Breast epithelium (tissue), 4 donors: ENCODE measurements at regions not wholly inside any gene's neighbourhood (a gene's known extent, or its start where the extent isn't known, plus 50 kb on each side); places are given as distances from the start of the nearest gene placed in this dataset.

Source experiments
- DNase-seq, 2 donors: peaks; one replicate each; pipeline ENCODE4 v3.0.0-alpha.2; 2019; ENCODE audit warnings: low spot score in 2 of 2
- H3K27ac ChIP-seq, 2 donors: fragments of 200-600 bp; sonication (generic) in 1 of 2; one replicate each; pipeline ENCODE4 v1.5.1; 2016 to 2019; ENCODE audit warnings: mild to moderate bottlenecking in 1 of 2
- H3K27me3 ChIP-seq, 2 donors: fragments of 200-600 bp; sonication (generic) in 1 of 2; one replicate each; pipeline versions ENCODE4 v1.5.1 to v1.6.0; 2017 to 2019; ENCODE audit warnings: control low read depth in 1 of 2, mild to moderate bottlenecking in 1 of 2
- H3K36me3 ChIP-seq: fragments of 200-600 bp; one replicate; pipeline ENCODE4 v1.5.1; 2019
- H3K4me1 ChIP-seq, 2 donors: fragments of 200-600 bp; sonication (generic); one replicate each; pipeline ENCODE4 v1.5.1; 2016 to 2019; ENCODE audit warnings: control low read depth in 1 of 2
- H3K4me3 ChIP-seq, 3 donors: fragments of 200-600 bp; sonication (generic); 1 replicate in 2 of 3; 2 replicates in 1 of 3; pipeline ENCODE4 v1.5.1; 2016 to 2019; ENCODE audit warnings: mild to moderate bottlenecking in 3 of 3, moderate library complexity in 2 of 3
- H3K9me3 ChIP-seq, 2 donors: fragments of 200-600 bp; sonication (generic) in 1 of 2; one replicate each; pipeline ENCODE4 v1.5.1; 2016 to 2019; ENCODE audit warnings: control low read depth in 1 of 2
- POLR2A ChIP-seq: fragments of 450-650 bp; IDR thresholded peaks from one replicate; pipeline ENCODE4 v1.6.1; 2016; ENCODE audit warnings: antibody characterized with exemption, mild to moderate bottlenecking, moderate library complexity
- POLR2AphosphoS5 ChIP-seq, 3 donors: sonication (generic); formaldehyde crosslinking; IDR thresholded peaks; one replicate each; pipeline ENCODE4 v1.6.1; 2017; ENCODE audit warnings: antibody characterized with exemption in 3 of 3
- intact Hi-C: fragments of 100-400 bp; cut with DNase I; formaldehyde crosslinking; loops from one replicate; pipeline ENCODE4 v1.15.1; 2023; ENCODE audit warnings: low total_unique reads
- TF ChIP-seq, protein P1 (sequence below), 3 donors: fragments of 450-650 bp; IDR thresholded peaks; one replicate each; pipeline ENCODE4 v1.5.1; 2016 to 2017; ENCODE audit warnings: antibody characterized with exemption in 3 of 3, mild to moderate bottlenecking in 3 of 3, moderate library complexity in 3 of 3

DNA sequence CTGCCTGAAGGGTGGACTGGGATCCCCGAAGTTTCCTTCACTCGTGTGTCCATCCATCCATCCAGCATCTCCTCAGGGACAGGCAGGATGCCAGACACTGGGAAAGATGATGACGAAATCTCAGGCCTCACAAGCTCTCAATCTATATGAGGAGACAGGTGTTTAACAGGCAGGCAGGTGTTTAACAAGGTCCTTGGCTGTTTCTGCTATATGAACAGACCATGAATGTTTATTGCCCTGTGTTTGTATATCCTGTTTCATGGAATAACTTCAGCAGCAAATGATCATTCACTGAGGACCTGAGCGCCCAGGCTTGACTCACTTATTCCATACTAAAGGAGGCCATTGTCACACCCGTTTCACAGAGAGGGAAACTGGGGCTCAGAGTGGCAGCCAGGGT, 685.8 kb upstream of the HS6ST1 start:
- Histone ChIP-seq H3K36me3 (no peaks in the 10 kb centered on the region), H3K4me3 (no peak overlapping the region), H3K27me3 (no peaks in the 10 kb centered on the region), H3K27ac (no peak overlapping the region), H3K4me1 (no peaks in the 10 kb centered on the region), H3K9me3 (no peaks in the 10 kb centered on the region)
- TF ChIP-seq POLR2AphosphoS5 (IDR thresholded peaks at IDR 0.05) (no peak), POLR2A (no peak)
- TF ChIP-seq, protein P1, sequence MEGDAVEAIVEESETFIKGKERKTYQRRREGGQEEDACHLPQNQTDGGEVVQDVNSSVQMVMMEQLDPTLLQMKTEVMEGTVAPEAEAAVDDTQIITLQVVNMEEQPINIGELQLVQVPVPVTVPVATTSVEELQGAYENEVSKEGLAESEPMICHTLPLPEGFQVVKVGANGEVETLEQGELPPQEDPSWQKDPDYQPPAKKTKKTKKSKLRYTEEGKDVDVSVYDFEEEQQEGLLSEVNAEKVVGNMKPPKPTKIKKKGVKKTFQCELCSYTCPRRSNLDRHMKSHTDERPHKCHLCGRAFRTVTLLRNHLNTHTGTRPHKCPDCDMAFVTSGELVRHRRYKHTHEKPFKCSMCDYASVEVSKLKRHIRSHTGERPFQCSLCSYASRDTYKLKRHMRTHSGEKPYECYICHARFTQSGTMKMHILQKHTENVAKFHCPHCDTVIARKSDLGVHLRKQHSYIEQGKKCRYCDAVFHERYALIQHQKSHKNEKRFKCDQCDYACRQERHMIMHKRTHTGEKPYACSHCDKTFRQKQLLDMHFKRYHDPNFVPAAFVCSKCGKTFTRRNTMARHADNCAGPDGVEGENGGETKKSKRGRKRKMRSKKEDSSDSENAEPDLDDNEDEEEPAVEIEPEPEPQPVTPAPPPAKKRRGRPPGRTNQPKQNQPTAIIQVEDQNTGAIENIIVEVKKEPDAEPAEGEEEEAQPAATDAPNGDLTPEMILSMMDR (IDR thresholded peaks at IDR 0.05) = no peak
- intact Hi-C loops = no loop called here
- no peak for DNase-seq

DNA sequence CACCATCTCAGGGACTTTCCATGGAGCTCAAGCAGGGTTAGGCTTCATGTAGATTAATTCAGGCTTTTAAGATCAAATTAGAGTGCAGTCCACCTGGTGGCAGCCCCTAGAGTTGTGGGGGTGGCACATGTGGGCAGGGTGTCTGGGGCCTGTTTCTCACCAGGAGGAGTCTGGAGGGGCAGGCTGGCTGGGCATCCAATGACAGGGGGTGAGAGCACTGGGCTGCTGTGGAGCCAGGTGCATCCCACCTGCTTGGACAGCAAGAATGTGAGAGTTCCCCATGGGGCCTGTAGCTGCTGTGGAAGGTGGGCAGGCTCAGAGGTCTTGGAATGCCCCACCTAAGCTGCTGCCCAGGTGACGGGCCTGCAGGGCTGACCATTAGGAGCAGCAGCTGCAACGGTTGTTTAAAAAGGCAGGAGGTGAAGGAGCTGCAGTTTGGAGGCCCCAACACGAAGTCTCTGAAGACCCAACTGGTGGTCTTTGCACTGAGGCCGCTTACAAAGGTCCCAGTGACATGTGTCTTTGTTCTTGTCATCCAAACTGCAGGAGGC, 686.3 kb upstream of the HS6ST1 start:
- Histone ChIP-seq H3K27ac (no peak overlapping the region), H3K4me3 (no peak overlapping the region), H3K4me1 (no peaks in the 10 kb centered on the region), H3K9me3 (no peaks in the 10 kb centered on the region), H3K27me3 (no peaks in the 10 kb centered on the region), H3K36me3 (no peaks in the 10 kb centered on the region)
- no peak for DNase-seq
- intact Hi-C loops = no loop called here
- TF ChIP-seq, protein P1 (IDR thresholded peaks at IDR 0.05) = no peak
- no peak for TF ChIP-seq POLR2A
- no peak for TF ChIP-seq POLR2AphosphoS5 (IDR thresholded peaks at IDR 0.05)

DNA sequence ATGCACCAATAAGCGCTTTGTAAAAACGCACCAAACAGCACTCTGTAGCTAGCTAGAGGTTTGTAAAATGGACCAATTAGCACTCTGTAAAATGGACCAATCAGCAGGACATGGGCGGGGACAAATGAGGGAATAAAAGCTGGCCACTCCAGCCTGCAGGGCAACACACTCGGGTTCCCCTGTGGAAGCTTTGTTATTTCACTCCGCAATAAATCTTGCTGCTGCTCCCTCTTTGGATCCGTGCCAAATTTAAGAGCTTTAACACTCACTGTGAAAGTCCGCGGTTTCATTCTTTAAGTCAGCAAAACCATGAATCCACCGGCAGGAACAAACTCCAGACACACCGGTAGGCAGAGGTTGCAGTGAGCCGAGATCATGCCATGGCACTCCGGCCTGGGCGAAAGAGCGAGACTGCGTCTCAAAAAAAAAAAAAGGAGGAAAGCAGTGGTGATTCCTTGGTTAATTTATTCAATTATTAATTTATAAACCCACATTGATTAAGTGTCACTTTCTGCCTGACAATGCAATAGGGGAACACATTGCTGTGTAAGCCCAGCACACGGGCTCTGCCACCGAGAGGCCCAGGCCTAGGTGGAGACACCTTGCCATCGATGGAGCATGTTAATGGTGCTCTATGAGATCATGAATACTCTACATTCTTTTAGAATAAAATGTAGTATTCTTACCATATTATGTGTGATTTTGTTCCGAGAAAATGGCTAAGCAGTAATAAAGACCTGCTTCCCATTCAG, 687.6 kb upstream of the HS6ST1 start:
- no peaks in the 10 kb centered on the region for H3K9me3 ChIP-seq
- no peak overlapping the region for H3K4me3 ChIP-seq
- intact Hi-C loops = no loop called here
- no peaks in the 10 kb centered on the region for H3K4me1 ChIP-seq
- H3K27ac ChIP-seq = no peak overlapping the region
- no peak for DNase-seq
- no peaks in the 10 kb centered on the region for H3K27me3 ChIP-seq
- H3K36me3 ChIP-seq = no peaks in the 10 kb centered on the region
- TF ChIP-seq POLR2A = no peak
- TF ChIP-seq POLR2AphosphoS5 (IDR thresholded peaks at IDR 0.05) = no peak
- TF ChIP-seq, protein P1 (IDR thresholded peaks at IDR 0.05) = no peak

DNA sequence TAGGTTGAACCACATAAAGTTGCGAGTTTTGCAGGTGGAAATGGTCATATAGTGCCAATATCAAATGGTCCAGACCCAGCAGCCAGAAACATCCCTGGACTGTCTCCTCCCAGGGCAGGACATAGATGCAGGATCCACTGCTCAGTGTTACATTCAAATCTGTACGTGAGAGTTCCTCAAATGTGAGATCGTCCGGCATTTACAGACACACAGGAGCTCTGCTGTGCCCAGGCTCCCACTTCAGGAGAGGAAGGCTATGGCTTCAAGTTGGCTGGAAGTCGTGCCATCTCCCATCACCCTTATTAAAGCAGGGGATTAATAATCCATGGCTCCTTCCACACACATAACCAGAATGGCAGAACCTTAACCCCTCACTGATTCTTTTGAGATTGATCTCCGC, 688.2 kb upstream of the HS6ST1 start:
- H3K36me3 ChIP-seq = no peaks in the 10 kb centered on the region
- no peak overlapping the region for H3K4me3 ChIP-seq
- intact Hi-C loops = no loop called here
- no peaks in the 10 kb centered on the region for H3K4me1 ChIP-seq
- no peaks in the 10 kb centered on the region for H3K27me3 ChIP-seq
- no peak for DNase-seq
- no peak overlapping the region for H3K27ac ChIP-seq
- TF ChIP-seq POLR2A (no peak), POLR2AphosphoS5 (IDR thresholded peaks at IDR 0.05) (no peak)
- no peaks in the 10 kb centered on the region for H3K9me3 ChIP-seq

DNA sequence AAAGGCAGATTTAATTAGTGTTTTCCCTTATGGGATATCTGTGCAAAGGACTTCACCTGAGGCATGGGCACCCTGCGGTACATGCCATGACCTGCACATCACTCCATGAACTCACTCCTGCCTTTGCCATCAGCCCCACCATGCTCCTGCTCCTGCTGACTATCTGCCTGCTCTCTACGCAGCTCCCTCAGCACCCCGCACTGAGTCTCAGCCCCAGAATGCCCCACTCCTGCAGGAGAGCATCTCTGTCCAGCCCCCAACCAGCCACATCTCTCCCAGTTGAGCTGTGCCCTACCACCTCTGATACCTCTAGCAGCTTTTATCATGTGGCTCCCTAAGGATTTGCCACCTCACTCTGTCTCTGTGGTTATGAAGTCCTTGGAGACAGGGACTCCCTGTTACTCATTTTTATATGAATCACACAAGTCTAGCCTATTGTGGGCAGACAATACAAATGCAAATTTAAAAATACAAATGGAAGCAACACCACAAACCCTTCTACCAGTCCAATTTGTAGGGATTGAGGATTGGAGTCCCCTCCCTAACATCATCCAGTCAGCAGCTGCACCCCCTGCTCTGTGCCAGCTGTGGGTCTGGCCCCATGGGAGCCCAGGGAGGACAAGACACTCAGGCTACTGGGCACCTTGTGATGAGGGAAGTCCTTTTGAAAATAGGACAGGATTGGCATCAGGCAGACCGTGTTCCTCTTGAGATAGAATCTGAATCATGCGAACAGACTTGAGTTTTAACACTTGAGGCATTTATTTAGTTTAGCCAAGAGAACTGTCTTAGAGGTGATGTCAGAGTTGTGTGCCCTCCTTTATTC, 689.6 kb upstream of the HS6ST1 start:
- Histone ChIP-seq H3K36me3 (no peaks in the 10 kb centered on the region), H3K4me1 (no peaks in the 10 kb centered on the region), H3K27me3 (no peaks in the 10 kb centered on the region), H3K4me3 (no peak overlapping the region), H3K9me3 (no peaks in the 10 kb centered on the region), H3K27ac (no peak overlapping the region)
- no peak for DNase-seq
- TF ChIP-seq POLR2A (no peak), POLR2AphosphoS5 (IDR thresholded peaks at IDR 0.05) (no peak)
- TF ChIP-seq, protein P1 (IDR thresholded peaks at IDR 0.05) = no peak
- intact Hi-C loops = no loop called here
